Left ventricle myocardium inferior (tissue), 1 donor: ENCODE measurements at regions not wholly inside any gene's neighbourhood (a gene's known extent, or its start where the extent isn't known, plus 50 kb on each side); places are given as distances from the start of the nearest gene placed in this dataset.

Source experiments
- DNase-seq: peaks from one replicate; pipeline ENCODE4 v3.0.0-alpha.2; 2020
- H3K27ac ChIP-seq: fragments of 200-600 bp; replicated peaks from 2 replicates; pipeline ENCODE4 v1.8.0; 2021
- H3K27me3 ChIP-seq: fragments of 200-600 bp; 2 replicates; pipeline ENCODE4 v1.8.0; 2021; ENCODE audit warnings: low read depth
- H3K36me3 ChIP-seq: fragments of 200-600 bp; 2 replicates; pipeline ENCODE4 v1.8.0; 2021
- H3K4me1 ChIP-seq: fragments of 200-600 bp; 2 replicates; pipeline ENCODE4 v1.8.0; 2021
- H3K4me3 ChIP-seq: fragments of 200-600 bp; 2 replicates; pipeline ENCODE4 v1.8.0; 2021; ENCODE audit warnings: mild to moderate bottlenecking, moderate library complexity
- H3K9me3 ChIP-seq: fragments of 200-600 bp; replicated peaks from 2 replicates; pipeline ENCODE4 v1.8.0; 2021
- intact Hi-C: fragments of 100-400 bp; cut with micrococcal nuclease; formaldehyde crosslinking; loops from one replicate; pipeline ENCODE4 v1.11.0; 2022
- TF ChIP-seq, protein P1 (sequence below): fragments of 200-600 bp; IDR thresholded peaks from 2 replicates; pipeline ENCODE4 v1.8.0; 2021; ENCODE audit warnings: antibody characterized with exemption, mild to moderate bottlenecking, borderline replicate concordance
- donor health status: DM: no; HTN: yes; CAD: no; lungs with severe emphysema.

DNA sequence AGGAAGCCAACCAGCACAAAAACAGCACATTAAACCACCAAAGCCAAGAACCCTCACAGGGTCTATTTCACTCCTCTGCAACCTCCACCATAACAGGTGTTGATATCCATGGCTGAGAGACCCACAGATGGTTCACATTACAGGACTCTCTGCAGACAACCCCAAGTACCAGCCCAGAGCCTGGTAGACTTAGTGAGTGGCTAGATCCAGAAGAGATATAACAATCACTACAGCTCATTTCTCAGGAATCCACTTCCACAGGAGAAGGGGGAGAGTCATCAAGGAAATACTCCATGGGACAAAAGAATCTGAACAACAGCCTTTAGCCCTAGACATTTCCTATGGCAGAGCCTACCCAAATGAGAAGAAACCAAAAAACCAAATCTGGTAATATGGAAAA, 168.1 kb upstream of the CD96 start:
- Histone ChIP-seq H3K9me3 (peaks cover 74% of the 10 kb centered on the region), H3K4me1 (no peaks in the 10 kb centered on the region), H3K4me3 (no peak overlapping the region), H3K27ac (no peak overlapping the region), H3K27me3 (no peaks in the 10 kb centered on the region), H3K36me3 (no peaks in the 10 kb centered on the region)
- TF ChIP-seq, protein P1, sequence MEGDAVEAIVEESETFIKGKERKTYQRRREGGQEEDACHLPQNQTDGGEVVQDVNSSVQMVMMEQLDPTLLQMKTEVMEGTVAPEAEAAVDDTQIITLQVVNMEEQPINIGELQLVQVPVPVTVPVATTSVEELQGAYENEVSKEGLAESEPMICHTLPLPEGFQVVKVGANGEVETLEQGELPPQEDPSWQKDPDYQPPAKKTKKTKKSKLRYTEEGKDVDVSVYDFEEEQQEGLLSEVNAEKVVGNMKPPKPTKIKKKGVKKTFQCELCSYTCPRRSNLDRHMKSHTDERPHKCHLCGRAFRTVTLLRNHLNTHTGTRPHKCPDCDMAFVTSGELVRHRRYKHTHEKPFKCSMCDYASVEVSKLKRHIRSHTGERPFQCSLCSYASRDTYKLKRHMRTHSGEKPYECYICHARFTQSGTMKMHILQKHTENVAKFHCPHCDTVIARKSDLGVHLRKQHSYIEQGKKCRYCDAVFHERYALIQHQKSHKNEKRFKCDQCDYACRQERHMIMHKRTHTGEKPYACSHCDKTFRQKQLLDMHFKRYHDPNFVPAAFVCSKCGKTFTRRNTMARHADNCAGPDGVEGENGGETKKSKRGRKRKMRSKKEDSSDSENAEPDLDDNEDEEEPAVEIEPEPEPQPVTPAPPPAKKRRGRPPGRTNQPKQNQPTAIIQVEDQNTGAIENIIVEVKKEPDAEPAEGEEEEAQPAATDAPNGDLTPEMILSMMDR: no peak
- DNase-seq: no peak
- intact Hi-C loops: no loop called here

DNA sequence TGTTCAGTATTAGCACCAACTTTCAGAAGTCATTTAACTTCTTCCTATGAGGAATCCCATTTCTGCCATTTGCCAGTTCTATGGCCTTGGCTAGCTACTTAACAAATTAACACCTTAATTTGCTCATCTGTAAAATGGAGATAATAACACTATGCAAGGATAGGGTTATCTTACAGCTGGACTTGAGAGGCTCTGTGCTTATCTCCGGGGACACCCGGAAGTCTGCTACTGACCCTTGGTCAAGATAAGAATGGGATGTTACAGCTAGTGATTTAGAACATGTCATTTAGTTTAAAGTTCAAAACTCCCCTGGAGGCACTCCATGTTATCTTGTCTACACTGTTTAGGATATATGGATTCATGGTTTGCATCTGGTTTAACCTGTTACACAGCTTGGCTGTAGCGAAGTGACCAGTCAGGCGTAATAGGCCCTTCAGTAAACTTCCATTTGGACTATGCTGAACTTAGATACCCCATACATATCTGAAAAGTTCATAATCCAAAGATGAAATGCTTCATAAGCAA, 156.0 kb upstream of the CD96 start:
- Histone ChIP-seq H3K27me3 (no peaks in the 10 kb centered on the region), H3K4me1 (no peaks in the 10 kb centered on the region), H3K36me3 (no peaks in the 10 kb centered on the region), H3K4me3 (no peak overlapping the region), H3K27ac (no peak overlapping the region), H3K9me3 (peaks cover 38% of the 10 kb centered on the region)
- TF ChIP-seq, protein P1: no peak
- DNase-seq: no peak
- intact Hi-C loops: no loop called here

DNA sequence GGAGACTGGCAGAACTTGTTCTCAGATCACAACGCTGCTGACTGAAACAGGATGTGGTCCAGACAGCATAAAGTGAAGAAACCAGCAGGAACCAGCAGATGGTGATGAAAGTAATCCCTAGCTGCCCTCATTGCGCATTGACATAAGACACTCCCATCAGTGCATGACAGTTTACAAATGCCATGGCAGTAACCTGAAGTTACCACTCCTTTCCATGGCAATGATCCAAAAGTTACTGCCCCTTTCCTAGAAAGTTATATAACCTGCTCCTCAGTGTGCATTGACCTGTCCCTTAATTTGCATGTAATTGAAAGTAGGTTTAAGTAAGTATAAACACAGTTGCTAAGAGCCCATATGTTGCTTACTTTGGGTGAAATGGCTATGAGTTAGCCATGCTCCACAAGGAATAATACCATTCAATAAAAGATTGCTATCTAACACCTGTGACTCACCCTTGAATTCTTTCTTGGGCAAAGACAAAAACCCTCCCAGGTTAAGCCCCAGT, 149.1 kb upstream of the CD96 start:
- TF ChIP-seq, protein P1: no peak
- Histone ChIP-seq H3K9me3 (peaks cover 28% of the 10 kb centered on the region), H3K36me3 (no peaks in the 10 kb centered on the region), H3K4me1 (no peaks in the 10 kb centered on the region), H3K4me3 (no peak overlapping the region), H3K27me3 (no peaks in the 10 kb centered on the region), H3K27ac (no peak overlapping the region)
- DNase-seq: no peak
- intact Hi-C loops: no loop called here

DNA sequence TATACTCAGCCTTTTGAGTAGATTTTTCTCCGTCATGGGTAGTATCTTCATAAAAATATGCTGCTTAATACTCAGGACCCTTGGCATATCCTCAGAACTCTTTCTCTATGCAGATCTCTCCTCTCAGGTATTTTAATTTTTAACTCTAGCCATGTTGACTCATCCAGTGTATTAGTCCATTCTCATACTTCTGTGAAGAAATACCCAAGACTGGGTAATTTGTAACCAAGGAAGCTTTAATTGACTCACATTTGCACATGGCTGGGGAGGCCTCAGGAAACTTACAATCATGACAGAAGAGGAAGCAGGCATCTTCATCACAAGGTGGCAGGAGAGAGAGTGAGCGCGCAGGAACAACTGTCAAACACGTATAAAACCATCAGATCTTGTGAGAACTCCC, 129.3 kb upstream of the CD96 start:
- Histone ChIP-seq H3K36me3 (no peaks in the 10 kb centered on the region), H3K27me3 (no peaks in the 10 kb centered on the region), H3K4me3 (no peak overlapping the region), H3K4me1 (no peaks in the 10 kb centered on the region), H3K9me3 (peaks cover 6% of the 10 kb centered on the region), H3K27ac (no peak overlapping the region)
- intact Hi-C loops: no loop called here
- no peak for DNase-seq
- TF ChIP-seq, protein P1: no peak

DNA sequence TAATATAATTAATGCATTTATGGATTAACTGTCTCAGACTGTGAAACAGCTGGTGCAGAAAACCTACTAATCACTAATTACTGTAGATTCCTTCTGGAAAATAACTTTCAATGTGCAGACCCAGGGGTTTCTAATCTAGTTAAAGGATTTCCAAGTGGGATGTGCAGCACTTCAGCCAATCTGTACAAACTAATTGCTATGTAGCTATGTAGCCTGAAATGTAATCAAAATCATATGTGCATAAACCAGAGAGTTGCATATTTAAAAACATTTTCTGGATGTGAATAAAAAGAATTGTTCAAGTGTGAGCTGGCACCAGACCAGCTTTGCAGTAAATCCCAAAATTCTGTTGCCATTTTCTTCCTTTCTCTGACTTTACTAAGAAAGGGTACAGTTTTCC, 127.5 kb upstream of the CD96 start:
- H3K27me3 ChIP-seq: no peaks in the 10 kb centered on the region
- TF ChIP-seq, protein P1: no peak
- no peak overlapping the region for H3K27ac ChIP-seq
- no peak overlapping the region for H3K4me3 ChIP-seq
- H3K4me1 ChIP-seq: no peaks in the 10 kb centered on the region
- intact Hi-C loops: no loop called here
- no peaks in the 10 kb centered on the region for H3K36me3 ChIP-seq
- no peak for DNase-seq
- H3K9me3 ChIP-seq: no peaks in the 10 kb centered on the region

DNA sequence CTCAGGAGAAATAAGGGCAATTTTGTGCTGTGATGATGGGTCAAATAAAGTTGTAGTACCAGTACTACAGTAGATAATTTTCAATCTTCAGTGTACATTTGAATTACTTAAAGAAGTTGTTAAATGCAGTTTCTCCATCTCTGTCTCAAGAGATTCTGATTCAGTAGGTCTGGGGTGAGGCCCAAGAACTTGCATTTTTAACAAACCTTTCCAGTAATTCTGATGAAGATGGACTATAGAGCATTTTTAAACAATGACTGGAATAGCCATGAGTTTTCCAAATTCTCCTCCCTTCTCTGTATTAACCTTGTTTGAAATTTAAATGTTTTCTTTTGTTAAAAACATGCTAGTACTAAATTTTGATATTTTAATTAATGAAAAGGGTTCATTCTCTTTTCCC, 127.0 kb upstream of the CD96 start:
- TF ChIP-seq, protein P1: no peak
- intact Hi-C loops: no loop called here
- H3K27me3 ChIP-seq: no peaks in the 10 kb centered on the region
- H3K27ac ChIP-seq: no peak overlapping the region
- H3K4me3 ChIP-seq: no peak overlapping the region
- DNase-seq: no peak
- H3K4me1 ChIP-seq: no peaks in the 10 kb centered on the region
- no peaks in the 10 kb centered on the region for H3K9me3 ChIP-seq
- no peaks in the 10 kb centered on the region for H3K36me3 ChIP-seq
